ENCODE measurements at regions not wholly inside any gene's neighbourhood (a gene's known extent, or its start where the extent isn't known, plus 50 kb on each side); places are given as distances from the start of the nearest gene placed in this dataset.

DNA sequence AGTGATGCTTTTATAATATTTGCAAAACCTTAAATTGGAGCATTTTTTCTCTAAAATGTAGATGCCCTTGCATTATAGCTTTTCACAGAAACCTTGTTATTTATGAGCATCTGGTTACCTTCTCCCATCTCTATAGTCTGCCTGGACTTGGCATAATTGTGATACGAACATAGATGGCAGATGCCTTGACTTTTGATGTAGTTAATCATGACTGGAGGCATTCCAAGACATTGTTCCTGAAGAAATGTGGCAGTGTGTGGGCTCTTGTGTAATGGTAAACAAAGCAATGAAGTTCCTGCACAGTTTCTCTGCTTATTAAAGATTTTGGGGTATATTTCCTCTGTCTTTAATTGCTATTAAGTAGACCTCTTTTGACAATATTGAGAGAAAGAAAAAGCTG lies 500.1 kb downstream of the PCDH19 start:
- H3K4me3 ChIP-seq (replicated peaks; ENCODE audit: low read depth, low read length) = no peak overlapping the region
- TF ChIP-seq, protein P1, sequence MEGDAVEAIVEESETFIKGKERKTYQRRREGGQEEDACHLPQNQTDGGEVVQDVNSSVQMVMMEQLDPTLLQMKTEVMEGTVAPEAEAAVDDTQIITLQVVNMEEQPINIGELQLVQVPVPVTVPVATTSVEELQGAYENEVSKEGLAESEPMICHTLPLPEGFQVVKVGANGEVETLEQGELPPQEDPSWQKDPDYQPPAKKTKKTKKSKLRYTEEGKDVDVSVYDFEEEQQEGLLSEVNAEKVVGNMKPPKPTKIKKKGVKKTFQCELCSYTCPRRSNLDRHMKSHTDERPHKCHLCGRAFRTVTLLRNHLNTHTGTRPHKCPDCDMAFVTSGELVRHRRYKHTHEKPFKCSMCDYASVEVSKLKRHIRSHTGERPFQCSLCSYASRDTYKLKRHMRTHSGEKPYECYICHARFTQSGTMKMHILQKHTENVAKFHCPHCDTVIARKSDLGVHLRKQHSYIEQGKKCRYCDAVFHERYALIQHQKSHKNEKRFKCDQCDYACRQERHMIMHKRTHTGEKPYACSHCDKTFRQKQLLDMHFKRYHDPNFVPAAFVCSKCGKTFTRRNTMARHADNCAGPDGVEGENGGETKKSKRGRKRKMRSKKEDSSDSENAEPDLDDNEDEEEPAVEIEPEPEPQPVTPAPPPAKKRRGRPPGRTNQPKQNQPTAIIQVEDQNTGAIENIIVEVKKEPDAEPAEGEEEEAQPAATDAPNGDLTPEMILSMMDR (IDR thresholded peaks at IDR 0.05; ENCODE audit: low read length, missing control alignments) = no peak
- DNase-seq (ENCODE audit: low read depth) = no peak

DNA sequence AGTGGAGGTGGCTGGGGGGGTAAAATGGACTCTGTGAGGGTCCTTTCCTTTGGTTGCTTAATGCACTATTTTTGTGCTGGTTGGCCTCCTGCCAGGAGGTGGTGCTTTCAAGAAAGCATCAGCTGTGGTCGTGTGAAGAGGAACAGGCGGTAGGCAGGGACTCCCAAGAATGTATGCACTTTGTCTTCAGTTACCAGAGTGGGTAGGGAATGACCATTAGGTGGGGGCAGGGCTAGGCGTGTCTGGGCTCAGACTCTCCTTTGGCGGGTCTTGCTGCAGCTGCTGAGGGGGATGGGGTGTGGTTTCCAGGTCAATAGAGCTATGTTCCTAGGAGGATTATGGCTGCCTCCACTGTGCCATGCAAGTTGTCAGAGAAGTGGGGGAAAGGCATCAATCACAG lies 509.0 kb downstream of the PCDH19 start:
- TF ChIP-seq, protein P1 (IDR thresholded peaks at IDR 0.05; ENCODE audit: low read length, missing control alignments) = no peak
- DNase-seq (ENCODE audit: low read depth) = no peak

DNA sequence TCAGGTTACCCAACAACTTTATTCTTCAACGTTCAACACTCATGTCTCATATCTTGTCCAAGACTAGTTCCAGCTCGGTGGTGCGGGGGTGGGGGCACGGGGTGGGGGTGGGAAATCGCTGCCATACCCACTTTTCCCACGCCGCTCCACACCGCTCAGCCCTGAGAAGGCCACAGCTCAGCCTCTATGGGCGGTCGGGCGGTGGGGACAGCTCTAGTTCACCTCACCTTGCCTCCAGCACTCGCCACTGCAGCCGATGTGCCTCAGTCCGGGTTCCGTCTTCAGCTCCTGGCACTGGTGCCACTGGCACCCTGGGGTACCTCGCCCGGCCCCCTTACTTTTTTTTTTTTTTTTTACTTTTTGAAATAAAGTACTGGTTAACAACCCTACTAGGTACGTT lies 522.2 kb downstream of the PCDH19 start:
- TF ChIP-seq, protein P1 (IDR thresholded peaks at IDR 0.05; ENCODE audit: low read length, missing control alignments) = no peak
- no peak for DNase-seq (ENCODE audit: low read depth)
- no peak overlapping the region for H3K4me3 ChIP-seq (replicated peaks; ENCODE audit: low read depth, low read length)

More for the DNA sequence above, 509.0 kb downstream of the PCDH19 start:
- H3K4me3 ChIP-seq (replicated peaks; ENCODE audit: low read depth, low read length) = no peak overlapping the region

DNA sequence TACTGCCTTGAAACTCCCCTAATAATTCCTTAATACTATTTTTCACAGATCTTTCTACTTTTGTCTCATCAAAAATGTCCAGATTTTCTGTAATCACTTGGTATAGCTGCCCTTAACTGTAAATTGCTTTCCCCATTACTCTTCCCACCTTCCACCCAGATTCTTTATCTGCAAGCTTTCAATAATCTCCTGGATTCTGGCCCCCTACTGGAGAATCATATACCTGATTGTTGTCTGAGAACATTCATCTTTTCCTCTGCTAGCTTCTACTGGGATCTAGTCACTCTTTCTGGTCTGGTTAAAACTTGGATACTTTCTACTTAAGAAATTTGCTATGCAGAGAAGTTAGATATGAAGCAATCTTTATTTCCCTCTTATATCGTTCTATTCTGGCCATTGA lies 552.6 kb downstream of the PCDH19 start:
- TF ChIP-seq, protein P1 (IDR thresholded peaks at IDR 0.05; ENCODE audit: low read length, missing control alignments) = no peak
- H3K4me3 ChIP-seq (replicated peaks; ENCODE audit: low read depth, low read length) = no peak overlapping the region
- DNase-seq (ENCODE audit: low read depth) = no peak

DNA sequence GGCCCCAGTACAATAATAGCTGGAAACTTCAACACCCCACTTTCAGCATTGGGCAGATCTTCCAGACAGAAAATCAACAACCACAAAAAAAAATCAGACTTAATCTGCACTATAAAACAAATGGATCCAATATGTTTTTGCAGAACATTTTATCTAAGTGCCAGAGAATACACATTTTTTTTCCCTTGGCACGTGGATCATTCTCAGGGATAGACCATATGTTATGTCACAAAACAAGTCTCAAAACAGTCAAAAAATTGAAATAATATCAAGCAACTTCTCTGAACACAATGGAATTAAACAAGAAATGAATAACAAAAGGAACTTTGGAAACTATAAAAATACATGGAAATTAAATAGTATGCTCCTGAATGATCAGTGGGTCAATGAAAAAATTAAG lies 576.3 kb downstream of the PCDH19 start:
- TF ChIP-seq, protein P1 (IDR thresholded peaks at IDR 0.05; ENCODE audit: low read length, missing control alignments) = no peak
- DNase-seq (ENCODE audit: low read depth) = no peak
- H3K4me3 ChIP-seq (replicated peaks; ENCODE audit: low read depth, low read length) = no peak overlapping the region

DNA sequence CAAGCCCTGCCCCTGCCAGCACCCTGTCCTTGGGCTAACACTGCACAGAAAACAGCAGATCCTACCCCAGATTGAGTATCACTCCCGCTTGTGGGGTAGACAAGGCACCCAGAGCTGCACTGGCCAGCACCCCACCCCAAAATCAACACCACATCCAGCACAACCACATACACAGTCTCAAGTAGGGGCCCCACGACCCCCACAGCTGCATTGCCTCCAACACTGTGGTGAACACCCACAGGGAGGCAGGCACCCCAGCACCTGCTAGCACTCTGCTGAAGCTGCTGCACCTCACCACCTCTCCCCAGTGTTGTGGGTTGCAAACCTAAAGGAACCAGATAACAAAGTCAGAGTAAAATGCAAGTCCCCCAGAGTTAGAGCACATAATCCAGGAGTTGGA lies 589.9 kb downstream of the PCDH19 start:
- no peak overlapping the region for H3K4me3 ChIP-seq (replicated peaks; ENCODE audit: low read depth, low read length)
- no peak for DNase-seq (ENCODE audit: low read depth)
- TF ChIP-seq, protein P1 (IDR thresholded peaks at IDR 0.05; ENCODE audit: low read length, missing control alignments) = no peak

DNA sequence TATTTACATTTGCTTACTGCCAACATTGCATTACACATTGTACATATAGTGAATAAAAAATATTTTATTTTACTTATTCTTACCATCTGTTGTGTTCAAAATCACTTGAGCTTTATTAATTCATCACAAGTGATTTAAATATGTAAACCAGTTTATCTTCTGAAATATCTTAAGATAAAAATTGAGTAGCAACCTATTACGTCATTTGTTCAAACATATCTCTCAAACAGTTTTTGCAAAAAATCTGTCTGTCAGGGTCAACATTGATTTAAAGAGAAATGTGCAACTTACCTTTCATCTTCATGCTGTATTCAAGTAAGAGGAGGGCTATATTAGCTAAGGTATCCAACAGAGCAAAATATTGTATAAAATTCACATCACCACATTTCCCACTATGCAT lies 610.1 kb downstream of the PCDH19 start:
- no peak for DNase-seq (ENCODE audit: low read depth)
- no peak overlapping the region for H3K4me3 ChIP-seq (replicated peaks; ENCODE audit: low read depth, low read length)
- TF ChIP-seq, protein P1 (IDR thresholded peaks at IDR 0.05; ENCODE audit: low read length, missing control alignments) = no peak

All from fibroblast of pulmonary artery (primary cell).